ENCODE measurements at regions not wholly inside any gene's neighbourhood (a gene's known extent, or its start where the extent isn't known, plus 50 kb on each side); places are given as distances from the start of the nearest gene placed in this dataset.

DNA sequence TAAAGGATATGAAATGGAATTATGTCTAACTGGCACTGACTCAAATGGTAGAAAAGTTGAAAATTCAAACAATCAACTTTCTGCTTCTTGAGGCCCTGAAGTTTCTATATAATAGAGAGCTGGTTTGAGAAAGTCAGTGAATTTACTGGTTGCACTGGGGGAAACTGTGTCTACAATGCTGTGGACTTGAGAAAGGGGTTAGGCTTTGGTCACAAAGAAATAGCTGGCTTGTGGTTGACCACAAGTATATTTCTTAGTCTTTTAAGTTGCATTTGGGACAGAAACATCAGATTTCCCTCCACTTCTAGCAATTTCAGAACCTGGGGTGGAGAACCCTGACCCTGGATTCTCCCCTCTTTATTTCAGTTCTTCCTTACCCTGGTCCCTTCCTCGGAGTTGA, 192.6 kb upstream of the ACTBL2 start:
- H3K27me3 ChIP-seq (ENCODE audit: control insufficient read depth, insufficient read depth, low read length), result no peaks in the 10 kb centered on the region
- DNase-seq (ENCODE audit: low read depth), result no peak
- no peak overlapping the region for H3K4me3 ChIP-seq (ENCODE audit: low read depth, low read length)
- TF ChIP-seq, protein P1, sequence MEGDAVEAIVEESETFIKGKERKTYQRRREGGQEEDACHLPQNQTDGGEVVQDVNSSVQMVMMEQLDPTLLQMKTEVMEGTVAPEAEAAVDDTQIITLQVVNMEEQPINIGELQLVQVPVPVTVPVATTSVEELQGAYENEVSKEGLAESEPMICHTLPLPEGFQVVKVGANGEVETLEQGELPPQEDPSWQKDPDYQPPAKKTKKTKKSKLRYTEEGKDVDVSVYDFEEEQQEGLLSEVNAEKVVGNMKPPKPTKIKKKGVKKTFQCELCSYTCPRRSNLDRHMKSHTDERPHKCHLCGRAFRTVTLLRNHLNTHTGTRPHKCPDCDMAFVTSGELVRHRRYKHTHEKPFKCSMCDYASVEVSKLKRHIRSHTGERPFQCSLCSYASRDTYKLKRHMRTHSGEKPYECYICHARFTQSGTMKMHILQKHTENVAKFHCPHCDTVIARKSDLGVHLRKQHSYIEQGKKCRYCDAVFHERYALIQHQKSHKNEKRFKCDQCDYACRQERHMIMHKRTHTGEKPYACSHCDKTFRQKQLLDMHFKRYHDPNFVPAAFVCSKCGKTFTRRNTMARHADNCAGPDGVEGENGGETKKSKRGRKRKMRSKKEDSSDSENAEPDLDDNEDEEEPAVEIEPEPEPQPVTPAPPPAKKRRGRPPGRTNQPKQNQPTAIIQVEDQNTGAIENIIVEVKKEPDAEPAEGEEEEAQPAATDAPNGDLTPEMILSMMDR (IDR thresholded peaks at IDR 0.05; ENCODE audit: insufficient read depth, low read length, poor library complexity, severe bottlenecking), result no peak
- H3K36me3 ChIP-seq (ENCODE audit: control insufficient read depth, insufficient read depth, low read length), result no peaks in the 10 kb centered on the region

DNA sequence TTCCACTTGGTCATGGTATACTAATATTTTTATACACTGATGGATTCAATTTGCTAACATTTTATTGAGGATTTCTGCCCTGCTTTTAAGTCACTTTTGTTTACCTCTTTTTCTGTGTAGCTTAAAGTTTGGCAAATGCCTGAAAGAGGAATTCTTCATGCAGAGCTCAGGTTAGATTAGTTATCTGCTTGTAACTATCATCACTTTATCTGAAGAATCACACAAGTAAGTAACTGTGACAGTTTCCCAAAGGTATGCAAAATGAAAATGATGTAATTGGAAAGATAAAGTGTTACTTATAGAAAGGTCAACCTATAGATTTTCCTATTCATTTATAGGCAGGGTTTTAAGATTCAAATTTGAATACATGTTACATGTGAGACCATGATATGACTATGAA, 188.8 kb upstream of the ACTBL2 start:
- Histone ChIP-seq H3K4me3 (ENCODE audit: low read depth, low read length) (no peak overlapping the region), H3K36me3 (ENCODE audit: control insufficient read depth, insufficient read depth, low read length) (no peaks in the 10 kb centered on the region), H3K27me3 (ENCODE audit: control insufficient read depth, insufficient read depth, low read length) (no peaks in the 10 kb centered on the region)
- no peak for DNase-seq (ENCODE audit: low read depth)
- TF ChIP-seq, protein P1 (IDR thresholded peaks at IDR 0.05; ENCODE audit: insufficient read depth, low read length, poor library complexity, severe bottlenecking), result no peak

DNA sequence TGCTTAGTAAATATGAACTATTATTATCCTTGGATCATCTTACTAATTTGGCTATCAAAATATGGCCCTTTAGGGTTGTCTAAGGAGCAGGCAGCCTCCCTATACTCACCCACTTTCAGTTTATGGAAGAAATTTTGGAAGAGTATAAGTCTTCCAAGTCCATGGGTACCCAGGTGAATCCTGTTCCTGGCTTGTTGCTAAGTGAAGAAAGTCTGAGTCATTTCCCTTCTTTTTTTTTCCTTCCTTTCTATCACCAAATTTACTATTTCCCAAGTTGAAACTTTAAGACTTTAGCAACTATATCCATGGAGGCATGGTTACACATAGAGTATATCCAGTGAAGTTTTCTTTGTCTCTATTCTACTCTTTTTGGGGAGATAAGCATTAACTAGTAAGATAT, 184.0 kb upstream of the ACTBL2 start:
- no peak for DNase-seq (ENCODE audit: low read depth)
- no peaks in the 10 kb centered on the region for H3K27me3 ChIP-seq (ENCODE audit: control insufficient read depth, insufficient read depth, low read length)
- TF ChIP-seq, protein P1 (IDR thresholded peaks at IDR 0.05; ENCODE audit: insufficient read depth, low read length, poor library complexity, severe bottlenecking), result no peak
- no peak overlapping the region for H3K4me3 ChIP-seq (ENCODE audit: low read depth, low read length)
- H3K36me3 ChIP-seq (ENCODE audit: control insufficient read depth, insufficient read depth, low read length), result no peaks in the 10 kb centered on the region

DNA sequence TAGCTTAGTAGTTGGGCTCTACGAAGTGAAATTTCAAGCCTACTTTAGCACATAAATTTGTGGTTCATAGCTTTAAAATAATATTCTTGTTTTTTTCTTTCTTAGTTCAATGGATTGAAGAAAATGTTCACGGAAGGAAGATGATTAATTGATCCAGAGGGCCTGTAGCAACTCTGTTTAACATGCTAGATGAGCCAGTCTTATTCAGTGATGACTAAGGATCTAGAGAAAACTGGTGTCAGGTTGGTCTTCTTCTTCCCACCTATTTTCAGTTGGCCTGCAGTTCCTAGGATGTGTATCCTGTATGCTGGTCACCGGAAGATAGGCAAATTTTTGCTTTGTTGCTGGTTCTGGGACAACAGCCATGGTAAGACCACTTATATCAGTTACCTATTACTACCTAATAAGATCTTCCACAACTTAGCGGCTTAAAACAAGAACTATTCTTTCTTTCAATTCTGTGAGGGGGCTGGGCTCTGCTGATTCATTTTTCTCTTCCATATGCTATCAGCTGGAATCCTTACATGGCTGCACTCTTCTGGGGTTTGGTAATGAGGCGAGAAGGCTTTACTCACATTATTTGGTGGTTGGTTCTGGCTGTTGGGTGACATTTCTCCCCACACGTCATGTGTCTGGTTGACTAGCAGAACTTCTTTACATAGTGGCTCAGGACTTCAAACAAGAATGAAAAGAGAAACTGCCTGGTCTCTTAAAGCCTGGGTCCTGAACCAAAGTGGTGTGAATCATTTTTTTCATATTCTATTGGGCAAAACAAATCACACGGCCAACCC, 182.7 kb upstream of the ACTBL2 start:
- DNase-seq (ENCODE audit: low read depth), result no peak
- TF ChIP-seq, protein P1 (IDR thresholded peaks at IDR 0.05; ENCODE audit: insufficient read depth, low read length, poor library complexity, severe bottlenecking), result no peak
- Histone ChIP-seq H3K36me3 (ENCODE audit: control insufficient read depth, insufficient read depth, low read length) (no peaks in the 10 kb centered on the region), H3K27me3 (ENCODE audit: control insufficient read depth, insufficient read depth, low read length) (no peaks in the 10 kb centered on the region), H3K4me3 (ENCODE audit: low read depth, low read length) (no peak overlapping the region)

- DNase-seq (ENCODE audit: low read depth), result no peak
- Histone ChIP-seq H3K36me3 (ENCODE audit: control insufficient read depth, insufficient read depth, low read length) (no peaks in the 10 kb centered on the region), H3K4me3 (ENCODE audit: low read depth, low read length) (no peak overlapping the region), H3K27me3 (ENCODE audit: control insufficient read depth, insufficient read depth, low read length) (no peaks in the 10 kb centered on the region)
- TF ChIP-seq, protein P1 (IDR thresholded peaks at IDR 0.05; ENCODE audit: insufficient read depth, low read length, poor library complexity, severe bottlenecking), result no peak
Measured at GRCh38 chr5:57664700-57665099, 182.1 kb upstream of the ACTBL2 start.

DNA sequence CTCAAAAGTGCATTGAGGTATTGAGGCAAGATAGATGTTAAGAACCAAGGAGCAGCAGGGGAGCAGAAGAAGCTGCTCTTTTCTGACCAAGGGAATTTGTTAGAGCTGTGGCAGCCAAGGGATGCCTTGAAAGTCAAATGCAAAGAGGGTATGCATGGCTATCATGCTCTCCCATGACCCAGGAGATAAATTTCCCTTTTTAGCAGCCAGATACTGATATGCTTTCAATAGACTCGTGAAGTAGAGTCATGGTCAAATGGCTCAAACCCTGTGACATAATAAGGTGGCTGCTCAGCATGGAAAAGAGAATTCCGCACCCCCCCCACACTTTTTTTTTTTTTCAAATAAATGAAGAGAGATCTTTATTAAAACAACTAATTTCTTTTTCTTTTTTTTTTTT, 180.9 kb upstream of the ACTBL2 start:
- DNase-seq (ENCODE audit: low read depth), result no peak
- no peak overlapping the region for H3K4me3 ChIP-seq (ENCODE audit: low read depth, low read length)
- H3K27me3 ChIP-seq (ENCODE audit: control insufficient read depth, insufficient read depth, low read length), result no peaks in the 10 kb centered on the region
- TF ChIP-seq, protein P1 (IDR thresholded peaks at IDR 0.05; ENCODE audit: insufficient read depth, low read length, poor library complexity, severe bottlenecking), result no peak
- H3K36me3 ChIP-seq (ENCODE audit: control insufficient read depth, insufficient read depth, low read length), result no peaks in the 10 kb centered on the region
